GM19455 (cell line): ENCODE measurements at regions not wholly inside any gene's neighbourhood (a gene's known extent, or its start where the extent isn't known, plus 50 kb on each side); places are given as distances from the start of the nearest gene placed in this dataset.

Experiments
- ATAC-seq: cut with Tn5 transposase; IDR thresholded peaks from one replicate; pipeline ENCODE4 v1.9.1; 2021; ENCODE audit not compliant: unreplicated experiment

DNA sequence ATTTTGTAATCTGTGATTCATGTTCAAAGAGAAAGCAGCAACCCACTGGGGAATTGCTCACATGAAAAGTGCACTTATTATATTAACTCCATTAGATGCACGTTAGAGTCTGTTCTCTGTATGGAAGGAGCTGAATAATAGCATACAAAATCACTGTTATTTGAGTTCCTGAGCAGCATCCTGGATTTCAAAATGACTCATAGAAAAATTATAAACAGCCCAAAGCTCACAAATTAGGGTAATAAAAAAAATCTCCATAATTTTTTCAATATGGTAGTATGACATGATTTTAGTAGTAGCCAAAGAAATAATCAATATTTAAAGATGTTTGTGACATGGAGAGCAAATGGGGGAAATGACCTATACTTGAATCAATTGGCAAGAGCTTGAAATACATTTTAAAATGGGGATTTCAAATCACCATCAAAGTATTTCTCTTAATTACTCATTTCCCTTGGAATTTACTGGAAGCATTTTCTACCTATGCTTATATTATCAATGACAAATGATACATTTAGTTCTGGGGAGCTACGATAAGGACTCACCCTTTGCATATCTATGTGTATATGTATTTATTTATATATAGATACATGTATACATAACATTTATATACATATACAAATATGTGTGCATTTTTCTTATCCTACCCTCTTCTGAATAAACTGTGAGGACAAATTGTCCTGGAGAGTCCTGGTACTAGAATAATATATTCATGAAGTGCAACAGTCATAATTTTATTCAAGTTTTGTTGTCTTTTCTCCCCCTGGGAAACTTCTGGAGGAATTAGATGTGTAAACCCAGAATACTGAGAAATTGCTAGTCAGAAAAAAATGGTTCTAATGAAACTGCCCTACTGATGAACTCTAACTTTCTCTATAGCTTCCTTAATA lies 116.3 kb downstream of the RPL22L1 start:
- no peak for ATAC-seq

DNA sequence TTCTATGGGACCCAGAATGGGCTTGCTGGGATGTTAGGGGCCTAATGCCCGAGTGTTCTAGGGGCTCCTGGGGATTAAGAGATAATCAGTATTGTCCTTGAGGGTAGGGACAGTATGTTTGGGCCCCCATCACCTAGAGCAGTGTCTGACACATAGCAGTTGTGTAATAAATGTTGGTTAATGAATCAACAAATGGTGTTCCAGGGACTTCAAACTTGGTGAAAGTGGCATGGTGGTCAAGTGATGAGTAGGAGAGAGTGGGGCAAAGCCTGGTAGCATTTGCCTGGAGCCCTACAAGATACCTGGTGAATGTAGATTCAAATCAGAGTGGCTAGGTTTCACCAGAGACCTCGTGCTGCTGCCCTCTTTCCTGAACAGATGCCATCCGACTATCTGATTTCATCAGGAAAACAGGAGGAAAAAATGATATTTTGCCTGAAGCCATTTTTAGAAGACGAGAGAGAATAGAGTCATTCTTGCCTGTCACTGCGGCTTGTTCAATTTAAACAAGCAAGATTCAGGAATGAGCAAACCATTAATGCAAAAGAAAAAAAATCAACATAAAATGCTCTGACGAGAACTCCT lies 117.3 kb downstream of the RPL22L1 start:
- no peak for ATAC-seq

DNA sequence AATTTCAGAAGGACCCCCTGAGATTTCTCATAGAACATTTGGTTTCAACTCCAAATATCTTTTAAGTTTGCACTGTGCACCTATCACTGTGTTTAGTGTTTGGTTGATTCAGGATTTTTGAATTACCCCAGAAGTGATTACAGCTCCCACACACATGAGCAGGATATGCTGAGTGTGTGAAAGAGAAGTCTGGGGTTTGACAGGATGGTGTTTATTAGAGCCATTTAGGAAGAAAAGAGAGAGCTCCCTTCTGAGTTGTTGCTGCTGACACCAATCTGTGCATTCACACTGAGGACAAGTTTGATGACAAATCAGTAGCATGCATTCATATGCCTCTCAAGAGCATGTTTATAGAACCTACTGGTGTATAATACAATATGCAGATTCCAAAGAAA lies 118.1 kb downstream of the RPL22L1 start:
- ATAC-seq: no peak

DNA sequence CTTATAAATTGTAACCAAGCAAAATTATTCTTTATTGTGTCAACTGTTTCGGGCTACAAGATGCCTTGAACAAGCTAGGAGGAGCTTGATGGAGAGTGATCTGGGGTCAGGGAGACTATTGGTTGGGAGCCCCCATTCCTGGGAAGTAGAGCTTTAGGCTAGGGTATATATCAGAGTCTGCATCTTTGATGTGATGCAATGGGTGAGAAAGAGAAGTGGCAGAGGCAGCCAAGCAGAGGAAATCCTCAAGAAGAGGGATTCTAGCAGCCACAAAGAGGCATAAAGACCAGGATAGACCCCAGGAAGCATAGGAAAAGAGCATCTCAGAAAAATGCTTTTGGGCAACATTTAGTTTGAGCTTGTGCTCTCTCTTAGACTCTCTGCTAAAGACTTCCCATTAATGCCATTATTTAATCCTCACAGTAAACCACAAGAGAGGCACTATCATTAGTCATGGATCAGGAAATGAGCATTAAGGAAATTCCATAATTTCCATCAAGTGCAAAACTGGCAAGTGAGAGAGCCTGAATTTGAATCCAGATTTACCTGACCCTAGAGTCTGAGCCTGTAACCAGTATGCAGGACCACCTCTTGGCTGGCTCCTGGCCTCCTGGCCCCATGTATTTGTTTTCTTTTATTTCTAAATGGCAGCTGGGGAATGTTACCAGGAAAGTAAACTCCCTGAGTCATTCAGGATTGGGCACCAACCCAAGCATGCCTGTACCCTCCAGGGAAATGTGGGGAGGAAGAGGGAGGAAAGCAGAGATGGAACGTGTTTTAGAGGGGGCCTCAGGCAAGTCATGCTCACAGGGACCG lies 118.7 kb downstream of the RPL22L1 start:
- no peak for ATAC-seq

DNA sequence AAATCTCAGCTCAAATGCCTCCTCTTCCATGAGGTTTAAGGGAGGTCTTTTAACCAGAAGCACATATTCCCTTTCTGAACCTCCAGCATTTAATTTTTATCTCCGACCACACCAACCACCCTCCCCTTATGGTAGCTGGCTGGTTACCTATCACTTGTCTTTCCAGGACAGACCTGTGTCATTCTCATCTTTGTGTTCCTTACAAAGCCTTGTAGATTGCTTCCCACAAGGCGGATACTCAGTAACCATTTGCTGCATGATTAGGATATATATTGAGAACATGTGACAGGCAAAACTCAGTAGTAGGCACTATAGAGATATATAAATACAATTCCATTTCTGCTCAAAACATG lies 119.5 kb downstream of the RPL22L1 start:
- no peak for ATAC-seq

DNA sequence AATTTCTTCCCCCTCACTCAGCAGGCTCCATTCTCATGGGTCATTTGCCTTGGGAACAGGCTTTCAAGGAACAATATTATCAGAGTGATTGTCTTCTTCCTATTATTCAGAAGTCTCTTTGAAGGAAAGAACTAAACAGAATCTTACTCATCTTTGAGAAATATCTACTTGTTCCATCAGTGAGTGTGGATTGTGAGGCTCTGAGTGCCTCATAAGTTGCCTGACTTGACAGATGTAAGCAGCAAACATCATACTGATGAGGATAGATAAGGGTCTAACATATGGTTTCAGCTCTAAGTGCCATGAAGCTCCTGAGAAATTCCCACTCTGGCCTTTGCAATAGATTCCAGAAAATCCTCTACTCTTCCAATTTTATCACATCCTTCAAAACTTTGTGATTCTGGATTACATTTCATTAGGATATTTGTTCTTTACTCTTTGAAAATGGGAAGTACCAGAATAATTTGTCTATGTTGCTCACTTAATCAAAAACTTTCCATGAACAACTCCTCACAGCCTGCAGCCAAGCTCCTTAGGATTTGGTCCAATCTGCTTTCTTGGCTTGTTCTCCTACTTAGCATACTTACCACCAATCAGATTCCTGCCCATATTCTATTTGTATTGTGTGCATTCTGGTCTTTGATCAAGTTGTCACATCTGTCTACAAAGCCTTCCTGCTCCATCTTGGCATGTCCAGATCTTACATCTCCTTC lies 120.1 kb downstream of the RPL22L1 start:
- no peak for ATAC-seq

DNA sequence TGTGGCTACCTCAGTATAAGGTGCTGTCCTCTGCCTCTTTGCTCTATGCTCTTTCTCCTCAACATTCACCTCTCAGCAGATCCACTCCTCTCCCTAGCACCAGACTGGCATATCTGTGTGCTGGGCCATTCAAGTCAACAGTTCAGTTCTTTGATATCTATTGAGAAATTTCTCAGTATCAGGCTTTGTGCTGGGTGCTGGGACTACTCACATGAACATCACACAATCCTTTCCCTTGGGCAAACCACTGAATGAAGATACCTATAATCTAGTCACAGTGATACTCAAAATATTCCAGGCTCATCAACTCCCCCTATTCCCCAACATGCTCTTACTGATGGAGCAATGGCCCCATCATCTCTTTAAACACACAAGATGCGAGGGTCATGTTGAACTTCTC lies 120.8 kb downstream of the RPL22L1 start:
- ATAC-seq: no peak

DNA sequence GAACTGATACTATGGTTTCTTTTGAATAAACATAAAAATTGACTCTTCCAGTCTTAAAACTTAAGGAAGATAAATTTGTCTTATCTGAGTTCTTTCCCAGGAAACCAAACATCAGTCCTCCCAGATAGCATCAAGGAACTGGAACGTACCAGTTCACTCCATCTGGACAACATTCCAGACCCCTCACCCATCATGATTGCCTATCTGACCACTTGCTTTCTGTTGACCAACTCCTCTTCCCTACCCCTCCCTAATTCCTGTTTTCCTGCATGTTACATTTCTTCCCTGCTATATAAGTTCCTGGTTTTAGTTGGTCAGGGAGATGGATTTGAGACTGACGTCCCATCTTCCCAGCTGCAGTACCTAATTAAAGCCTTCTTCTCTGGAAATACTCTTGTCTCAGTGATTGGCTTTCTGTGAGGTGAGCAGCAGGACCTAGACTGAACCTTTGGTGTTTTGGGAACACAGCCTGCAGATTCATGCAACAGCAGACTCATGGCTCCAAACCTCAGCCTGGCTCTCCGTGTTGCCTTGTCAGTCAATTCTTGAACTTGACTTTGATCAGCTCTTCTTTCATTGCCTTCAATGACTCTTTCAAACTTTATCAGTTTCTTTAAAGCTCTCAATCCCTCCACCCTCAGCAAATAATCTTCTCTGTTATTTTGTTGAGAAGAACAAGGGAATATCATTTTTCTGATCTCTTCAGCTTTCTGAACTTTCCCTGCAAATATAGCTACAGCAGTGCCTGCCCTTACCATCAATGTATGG lies 123.6 kb downstream of the RPL22L1 start:
- no peak for ATAC-seq

DNA sequence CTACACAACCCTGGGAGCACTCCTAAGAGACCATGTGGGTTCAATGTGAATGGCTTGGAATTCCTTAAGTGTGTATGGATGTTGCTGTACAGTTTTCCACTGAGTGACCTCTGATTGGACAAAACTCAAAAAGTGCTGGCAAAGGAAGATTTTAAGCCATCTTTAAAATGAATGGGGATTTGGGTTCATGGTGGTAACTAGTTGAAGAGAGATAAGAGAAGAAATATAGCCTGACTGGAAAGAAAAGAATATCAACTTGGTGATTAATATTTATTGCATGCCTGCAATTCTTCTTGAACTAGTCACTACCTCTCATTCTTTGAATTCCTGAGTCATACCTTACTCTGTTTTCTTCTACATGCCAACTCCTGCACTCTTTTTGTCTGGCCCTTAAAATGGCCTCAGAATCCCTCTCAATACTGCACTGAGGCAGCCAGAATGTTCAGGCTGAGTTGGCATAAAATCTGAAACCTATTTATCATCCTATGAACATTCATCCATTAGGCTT lies 124.7 kb downstream of the RPL22L1 start:
- no peak for ATAC-seq

DNA sequence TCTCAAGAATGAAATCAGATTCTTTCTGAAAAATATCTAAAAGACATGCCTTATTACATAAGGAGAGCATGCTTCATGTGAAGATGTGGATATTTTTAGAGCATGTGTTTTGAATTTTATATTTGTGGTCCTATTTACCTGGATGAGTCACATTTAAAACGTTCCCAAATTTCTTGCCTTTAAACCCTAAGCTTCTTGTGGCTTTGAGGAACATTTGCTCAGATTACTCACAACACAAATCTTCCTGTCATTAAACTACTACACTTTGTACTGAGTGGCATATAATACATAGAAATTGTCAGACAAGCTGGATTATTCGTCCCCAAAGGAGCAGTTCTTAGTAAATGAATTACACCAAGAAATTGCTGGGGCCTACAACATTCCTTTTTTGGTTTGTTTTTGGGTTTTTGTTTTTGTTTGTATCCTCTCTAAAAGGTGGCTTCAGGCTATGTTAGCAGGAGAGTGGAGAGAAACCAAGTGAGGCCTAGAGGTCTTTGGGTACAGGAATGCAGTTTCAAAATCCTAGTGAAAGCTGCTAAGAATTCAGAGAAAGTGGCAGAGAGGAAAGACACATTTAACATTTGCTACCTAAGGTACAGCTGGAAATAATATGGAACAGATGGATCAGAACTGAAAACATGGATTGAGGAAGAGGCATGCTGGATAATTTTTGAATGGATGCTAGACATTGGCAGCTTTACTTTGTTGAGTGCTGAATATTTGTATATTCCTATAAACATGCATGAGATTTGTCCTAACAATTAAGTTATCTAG lies 128.1 kb downstream of the RPL22L1 start:
- no peak for ATAC-seq

DNA sequence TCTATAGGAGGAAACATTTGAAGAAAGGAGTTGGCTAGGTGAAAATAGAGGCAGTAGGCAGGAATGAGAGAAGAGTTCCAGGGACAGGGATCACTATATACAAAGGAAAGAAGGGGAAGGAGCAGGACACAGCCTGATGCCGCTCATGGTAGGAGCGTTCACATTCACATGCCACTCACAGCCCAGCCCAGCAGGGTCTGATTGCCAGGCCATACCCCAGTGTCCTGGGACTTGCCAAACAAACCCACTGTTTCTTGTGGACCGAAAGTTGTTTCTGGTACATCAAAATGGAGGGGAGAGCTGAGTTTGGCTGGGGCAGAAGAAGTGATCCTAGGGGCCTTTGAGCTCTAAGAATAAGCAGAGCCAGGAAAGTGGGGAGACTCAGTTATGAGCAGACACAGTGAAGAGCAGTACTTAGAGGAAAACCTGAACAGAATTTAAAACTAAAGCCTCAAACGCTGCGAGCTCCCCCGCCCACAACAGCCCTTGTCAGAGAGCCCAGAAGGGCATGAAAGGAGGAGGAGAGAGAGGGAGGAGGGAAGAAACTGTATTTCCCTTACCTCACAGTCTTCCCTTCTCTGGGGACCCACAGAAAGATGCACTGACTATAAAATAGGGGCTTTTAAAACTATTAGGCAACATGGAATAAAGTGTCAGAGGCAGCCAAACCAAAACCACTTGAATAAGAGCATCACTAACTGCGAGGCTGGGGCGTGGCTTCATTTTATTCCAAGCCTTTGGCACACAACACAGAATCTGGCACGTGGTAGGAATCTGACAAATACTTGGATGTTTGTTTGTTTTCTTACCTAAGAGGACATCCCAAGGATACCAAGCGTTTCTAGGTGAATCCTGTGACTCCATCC lies 129.0 kb downstream of the RPL22L1 start:
- ATAC-seq: no peak

DNA sequence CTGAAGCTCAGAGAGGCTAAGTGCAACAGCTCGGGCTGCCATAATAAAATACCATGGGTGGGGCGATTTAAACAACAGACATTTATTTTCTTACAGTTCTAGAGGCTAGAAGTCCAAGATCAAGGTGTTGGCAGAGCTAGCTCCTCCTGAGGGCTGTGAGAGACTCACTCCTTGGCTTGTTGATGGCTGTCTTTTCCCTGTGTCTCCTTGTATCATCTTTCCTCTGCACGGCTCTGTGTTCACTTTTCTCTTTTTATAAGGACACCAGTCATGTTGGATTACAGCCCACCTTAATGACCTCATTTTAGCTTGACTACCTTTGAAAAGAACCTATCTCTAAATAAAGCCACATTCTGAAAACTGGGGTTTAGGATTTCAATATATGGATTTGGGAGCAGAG lies 129.7 kb downstream of the RPL22L1 start:
- no peak for ATAC-seq

DNA sequence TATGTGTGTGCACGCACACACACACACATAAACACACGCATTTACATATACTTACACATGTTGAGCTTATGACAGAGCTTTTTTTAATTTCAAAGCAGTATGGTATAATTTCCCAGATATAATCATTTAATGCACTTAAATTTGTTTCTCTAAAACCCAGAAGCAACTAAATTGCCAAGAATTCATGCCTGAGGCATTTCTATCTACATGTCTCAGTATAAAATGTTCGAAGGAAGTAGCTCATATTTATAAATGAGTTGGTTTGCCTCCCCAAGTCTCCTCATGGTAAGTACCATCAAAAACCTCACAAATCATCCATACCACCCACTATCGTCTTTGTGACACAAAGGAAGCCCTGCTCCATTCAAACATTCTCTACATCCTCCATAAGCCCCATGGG lies 130.6 kb downstream of the RPL22L1 start:
- ATAC-seq: no peak

DNA sequence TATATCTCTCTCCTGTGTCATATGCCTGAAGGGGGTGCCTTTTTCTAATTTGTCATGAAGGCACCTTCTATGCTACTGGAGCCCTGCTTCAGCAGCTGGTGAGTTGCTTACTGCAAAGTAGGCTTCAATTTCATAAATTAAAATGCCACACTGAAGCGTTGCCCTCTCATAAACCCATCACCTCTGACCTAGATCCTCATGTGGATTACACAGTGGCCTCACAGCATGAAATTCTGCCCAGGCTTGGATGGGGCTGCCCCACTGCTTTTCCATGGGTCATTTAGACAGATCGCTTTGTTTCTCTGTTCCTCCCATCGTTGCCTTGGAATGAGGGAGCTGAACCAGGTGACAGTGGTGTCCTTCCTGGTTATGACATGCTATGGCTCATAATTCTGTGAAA lies 131.2 kb downstream of the RPL22L1 start:
- no peak for ATAC-seq

DNA sequence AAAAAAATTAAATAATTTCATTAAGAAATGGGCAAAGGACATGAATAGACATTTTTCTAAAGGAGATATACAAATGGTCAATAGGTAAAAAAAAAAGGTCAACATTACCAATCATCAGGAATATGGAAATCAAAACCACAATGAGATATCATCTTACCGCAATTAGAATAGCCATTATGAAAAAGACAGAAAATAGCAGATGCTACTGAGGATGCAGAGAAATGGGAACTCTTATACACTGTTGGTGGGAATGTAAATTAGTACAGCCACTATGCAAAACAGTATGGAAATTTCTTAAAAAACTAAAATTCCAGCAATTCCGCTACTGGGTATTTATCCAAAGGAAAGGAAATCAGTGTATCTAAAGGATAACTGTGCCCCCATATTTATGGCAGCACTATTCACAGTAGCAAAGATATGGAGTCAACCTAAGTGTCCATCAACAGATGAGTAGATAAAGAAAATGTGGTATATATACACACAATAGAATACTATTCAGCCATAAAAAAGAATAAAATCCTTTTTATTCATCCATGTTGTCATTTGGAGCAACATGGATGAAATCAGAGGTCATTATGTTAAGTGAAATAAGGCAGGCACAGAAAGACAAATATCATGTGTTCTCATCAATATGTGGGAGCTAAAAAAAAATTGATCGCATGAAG lies 132.4 kb downstream of the RPL22L1 start:
- ATAC-seq: no peak

DNA sequence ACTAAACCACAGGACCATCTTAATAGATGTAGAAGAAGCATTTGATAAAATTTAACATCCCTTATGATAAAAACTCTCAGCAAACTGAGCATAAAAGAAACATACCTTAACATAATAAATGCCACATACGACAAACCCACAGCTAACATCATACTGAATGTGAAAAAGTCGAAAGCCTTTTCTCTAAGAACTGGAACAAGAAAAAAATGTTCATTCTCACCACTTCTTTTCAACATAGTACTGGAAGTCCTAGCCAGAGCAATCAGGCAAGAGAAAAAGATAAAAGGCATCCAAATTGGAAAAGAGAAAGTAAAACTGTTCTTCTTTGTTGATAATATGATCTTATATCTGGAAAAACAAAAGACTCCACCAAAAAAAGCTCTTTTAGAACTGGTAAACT lies 134.2 kb downstream of the RPL22L1 start:
- no peak for ATAC-seq

DNA sequence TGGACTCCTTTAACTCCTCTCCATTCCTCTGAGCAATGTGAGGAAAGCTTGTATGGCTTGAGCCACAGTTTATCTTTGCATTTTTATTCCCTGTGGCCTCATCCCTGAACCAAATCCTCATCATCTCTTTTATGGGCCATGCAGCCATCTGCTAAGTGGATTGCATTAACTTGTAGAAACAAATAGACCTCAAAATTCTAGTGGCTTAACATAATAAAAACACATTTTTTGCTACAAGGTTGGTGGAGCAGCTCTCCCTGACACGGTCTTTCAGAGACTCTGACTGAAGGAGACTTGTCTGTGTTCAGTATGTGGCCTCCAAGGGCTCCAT lies 135.3 kb downstream of the RPL22L1 start:
- ATAC-seq: no peak

DNA sequence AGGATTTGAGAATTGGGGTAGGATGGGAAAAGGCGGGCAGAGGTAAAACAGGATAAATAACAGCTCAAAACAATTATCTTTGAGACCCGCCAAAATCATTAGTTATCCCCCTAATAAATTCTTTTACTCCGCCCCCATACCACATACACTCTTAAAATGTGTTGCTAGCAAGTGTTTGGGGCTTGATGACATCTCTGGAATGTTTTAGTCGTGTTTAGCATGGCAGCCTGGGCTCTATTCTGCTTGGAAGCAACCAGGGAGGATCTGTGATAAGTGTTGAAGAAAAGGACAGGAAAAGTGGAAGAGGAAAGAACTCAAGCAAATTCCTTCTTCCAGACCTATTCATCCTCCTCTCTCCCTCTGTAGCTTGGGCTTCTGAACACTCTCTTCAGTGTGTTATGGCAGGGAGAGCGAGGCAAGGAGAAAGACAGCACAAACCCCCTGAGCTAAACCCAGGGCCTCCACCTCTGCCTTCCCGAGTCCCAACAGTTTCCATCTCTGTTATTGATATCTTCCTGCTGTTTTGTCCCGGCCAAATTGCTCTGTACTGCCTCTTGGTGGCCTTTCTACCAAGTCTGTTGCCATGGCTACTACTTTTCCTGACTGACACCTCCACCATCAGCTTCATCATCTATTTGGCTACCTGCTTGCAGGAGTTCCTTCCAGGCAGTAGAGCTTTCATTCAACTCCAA lies 135.8 kb downstream of the RPL22L1 start:
- no peak for ATAC-seq
